ENCODE measurements at regions not wholly inside any gene's neighbourhood (a gene's known extent, or its start where the extent isn't known, plus 50 kb on each side); places are given as distances from the start of the nearest gene placed in this dataset.

DNA sequence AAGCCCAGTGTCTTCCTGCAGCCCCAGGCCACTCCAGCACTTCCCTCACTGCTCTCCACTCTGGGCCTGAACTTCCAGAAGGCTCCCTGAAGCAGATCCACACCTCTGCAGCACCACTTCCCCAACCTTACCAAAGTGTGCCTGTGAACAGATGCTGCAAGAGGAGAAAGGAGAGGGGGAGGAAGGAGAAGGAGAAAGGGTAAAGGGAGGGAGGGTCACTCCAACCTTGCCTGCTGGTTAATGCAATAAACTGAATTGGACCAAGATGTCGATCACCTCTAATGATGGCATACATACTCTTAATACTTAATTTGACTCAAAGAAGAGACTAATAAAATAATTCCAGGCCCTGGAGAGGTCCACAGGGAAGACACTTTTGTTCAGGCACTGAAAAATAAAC lies 77.2 kb upstream of the RAI14 start:
- intact Hi-C loops (cut with DNase I) = no loop called here
- Histone ChIP-seq H3K9me3 (no peaks in the 10 kb centered on the region), H3K36me3 (replicated peaks in 1 of 2; ENCODE audit: insufficient read depth in 1 of 2, low read depth in 2 of 2) (no peaks in the 10 kb centered on the region), H3K4me3 (no peak overlapping the region), H3K4me1 (no peaks in the 10 kb centered on the region), H3K27me3 (no peaks in the 10 kb centered on the region), H3K27ac (no peak overlapping the region)
- TF ChIP-seq, protein P1, sequence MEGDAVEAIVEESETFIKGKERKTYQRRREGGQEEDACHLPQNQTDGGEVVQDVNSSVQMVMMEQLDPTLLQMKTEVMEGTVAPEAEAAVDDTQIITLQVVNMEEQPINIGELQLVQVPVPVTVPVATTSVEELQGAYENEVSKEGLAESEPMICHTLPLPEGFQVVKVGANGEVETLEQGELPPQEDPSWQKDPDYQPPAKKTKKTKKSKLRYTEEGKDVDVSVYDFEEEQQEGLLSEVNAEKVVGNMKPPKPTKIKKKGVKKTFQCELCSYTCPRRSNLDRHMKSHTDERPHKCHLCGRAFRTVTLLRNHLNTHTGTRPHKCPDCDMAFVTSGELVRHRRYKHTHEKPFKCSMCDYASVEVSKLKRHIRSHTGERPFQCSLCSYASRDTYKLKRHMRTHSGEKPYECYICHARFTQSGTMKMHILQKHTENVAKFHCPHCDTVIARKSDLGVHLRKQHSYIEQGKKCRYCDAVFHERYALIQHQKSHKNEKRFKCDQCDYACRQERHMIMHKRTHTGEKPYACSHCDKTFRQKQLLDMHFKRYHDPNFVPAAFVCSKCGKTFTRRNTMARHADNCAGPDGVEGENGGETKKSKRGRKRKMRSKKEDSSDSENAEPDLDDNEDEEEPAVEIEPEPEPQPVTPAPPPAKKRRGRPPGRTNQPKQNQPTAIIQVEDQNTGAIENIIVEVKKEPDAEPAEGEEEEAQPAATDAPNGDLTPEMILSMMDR (IDR thresholded peaks at IDR 0.05) = no peak
- TF ChIP-seq POLR2A (IDR thresholded peaks at IDR 0.05) = no peak
- ATAC-seq (no peak), DNase-seq (no peak)
- WGBS, 2 donors = 85 to 94% methylated on average over 1 of the region's 1 CpG

DNA sequence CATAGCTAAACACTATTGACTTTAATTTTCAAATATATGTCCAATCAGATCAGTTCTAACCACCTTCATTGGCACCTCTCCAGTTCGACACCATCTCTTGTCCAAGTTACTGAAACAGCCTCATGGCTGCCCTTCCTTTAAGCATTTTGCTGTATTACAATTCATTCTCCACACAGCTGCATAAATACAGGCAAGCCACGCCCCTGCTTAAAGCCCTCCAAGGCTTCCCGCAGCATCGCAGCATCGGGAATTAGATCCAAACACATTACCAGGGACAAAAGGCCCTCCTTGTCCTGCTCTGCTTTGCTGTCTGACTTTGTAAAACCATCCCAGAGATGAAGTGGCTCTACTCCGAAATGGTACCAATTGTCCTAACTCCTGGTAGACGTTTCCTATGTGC lies 75.1 kb upstream of the RAI14 start:
- Histone ChIP-seq H3K27ac (no peak overlapping the region), H3K36me3 (replicated peaks in 1 of 2; ENCODE audit: insufficient read depth in 1 of 2, low read depth in 2 of 2) (no peaks in the 10 kb centered on the region), H3K4me3 (no peak overlapping the region), H3K27me3 (no peaks in the 10 kb centered on the region), H3K9me3 (no peaks in the 10 kb centered on the region), H3K4me1 (peaks cover 14% of the 10 kb centered on the region)
- WGBS, 2 donors = 86 to 88% methylated on average over 7 of the region's 7 CpGs
- intact Hi-C loops (cut with DNase I) = no loop called here
- TF ChIP-seq, protein P1 (IDR thresholded peaks at IDR 0.05) = no peak
- TF ChIP-seq POLR2A (IDR thresholded peaks at IDR 0.05) = no peak
- DNase-seq (no peak), ATAC-seq (no peak)

DNA sequence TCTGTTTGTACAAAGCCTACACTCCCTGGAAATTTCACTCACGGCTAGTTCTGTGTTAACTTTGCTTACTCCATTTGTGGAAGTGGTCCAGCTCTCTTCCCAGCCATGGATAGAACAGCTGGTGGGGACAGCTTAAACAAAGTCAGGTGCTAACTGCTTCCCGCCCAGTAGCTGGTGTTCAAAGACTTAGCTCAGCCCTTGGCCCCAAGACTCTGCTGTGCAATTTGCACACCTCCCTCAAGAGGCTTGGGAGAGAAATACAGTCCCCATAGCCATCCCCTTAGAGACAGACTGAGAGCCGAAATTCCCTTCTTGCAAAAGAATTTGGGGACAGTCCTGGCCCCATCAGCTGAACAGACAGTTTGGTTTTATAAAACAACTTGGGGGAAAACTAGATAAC lies 73.8 kb upstream of the RAI14 start:
- peaks cover 21% of the 10 kb centered on the region for H3K4me1 ChIP-seq
- ATAC-seq (no peak), DNase-seq (peak in 3 of 4 donors; percentile 8 to 67 (median 9))
- H3K27ac ChIP-seq = no peak overlapping the region
- TF ChIP-seq, protein P1 (IDR thresholded peaks at IDR 0.05) = peak in 1 of 7 experiments; percentile 21
- no peak for TF ChIP-seq POLR2A (IDR thresholded peaks at IDR 0.05)
- intact Hi-C loops (cut with DNase I) = no loop called here
- H3K27me3 ChIP-seq = no peaks in the 10 kb centered on the region
- WGBS, 2 donors = 55 to 60% methylated on average over 3 of the region's 3 CpGs
- H3K9me3 ChIP-seq = no peaks in the 10 kb centered on the region
- H3K36me3 ChIP-seq (replicated peaks in 1 of 2; ENCODE audit: insufficient read depth in 1 of 2, low read depth in 2 of 2) = no peaks in the 10 kb centered on the region
- no peak overlapping the region for H3K4me3 ChIP-seq

DNA sequence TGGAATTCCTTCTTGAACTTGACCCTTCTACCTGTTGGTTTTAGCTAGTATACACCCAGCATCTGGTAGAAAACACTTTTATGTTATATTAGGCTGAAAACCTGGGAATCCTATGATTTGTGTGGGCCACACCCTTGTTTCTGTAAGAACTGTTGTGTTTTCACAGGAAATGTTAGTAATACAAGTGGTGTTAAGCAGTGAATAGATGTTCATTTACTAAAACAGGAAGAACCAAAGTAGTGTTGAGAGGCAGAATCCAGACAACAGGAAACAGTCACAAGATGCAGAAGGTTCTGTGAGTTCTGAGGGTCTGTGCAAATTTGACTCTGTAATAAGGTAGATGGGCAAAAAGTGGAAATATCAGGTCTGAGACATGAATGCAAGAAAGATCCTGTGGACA lies 73.0 kb upstream of the RAI14 start:
- H3K9me3 ChIP-seq = no peaks in the 10 kb centered on the region
- H3K4me1 ChIP-seq = peaks cover 21% of the 10 kb centered on the region
- intact Hi-C loops (cut with DNase I) = no loop called here
- no peak overlapping the region for H3K4me3 ChIP-seq
- H3K27me3 ChIP-seq = no peaks in the 10 kb centered on the region
- ATAC-seq (no peak), DNase-seq (no peak)
- peak overlapping the region in 2 of 4 donors; percentile 18 to 21 for H3K27ac ChIP-seq
- H3K36me3 ChIP-seq (replicated peaks in 1 of 2; ENCODE audit: insufficient read depth in 1 of 2, low read depth in 2 of 2) = no peaks in the 10 kb centered on the region
- TF ChIP-seq, protein P1 (IDR thresholded peaks at IDR 0.05) = no peak
- no peak for TF ChIP-seq POLR2A (IDR thresholded peaks at IDR 0.05)

DNA sequence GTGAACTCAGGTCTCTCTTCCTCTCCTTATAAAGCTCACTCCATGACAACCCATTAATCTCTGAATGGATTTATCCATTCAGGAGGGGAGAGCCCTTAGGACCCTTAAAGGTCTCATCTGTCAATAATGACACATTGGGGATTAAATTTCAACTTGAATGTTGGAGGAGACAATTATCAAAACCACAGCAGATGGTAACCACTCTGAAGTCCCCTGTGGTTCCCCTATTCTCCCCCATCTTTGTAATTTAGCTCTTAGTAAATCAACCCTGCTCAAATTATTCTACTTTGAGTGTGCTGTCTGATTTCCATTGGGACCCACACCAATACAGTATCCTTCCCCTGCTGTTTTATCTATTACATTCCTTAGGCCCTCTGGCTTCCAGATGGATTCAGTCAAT lies 72.0 kb upstream of the RAI14 start:
- H3K27me3 ChIP-seq = no peaks in the 10 kb centered on the region
- H3K36me3 ChIP-seq (replicated peaks in 1 of 2; ENCODE audit: insufficient read depth in 1 of 2, low read depth in 2 of 2) = no peaks in the 10 kb centered on the region
- DNase-seq (no peak), ATAC-seq (no peak)
- intact Hi-C loops (cut with DNase I) = no loop called here
- no peak overlapping the region for H3K4me3 ChIP-seq
- no peak overlapping the region for H3K27ac ChIP-seq
- H3K4me1 ChIP-seq = peaks cover 21% of the 10 kb centered on the region
- H3K9me3 ChIP-seq = no peaks in the 10 kb centered on the region
- TF ChIP-seq POLR2A (IDR thresholded peaks at IDR 0.05) = no peak
- TF ChIP-seq, protein P1 (IDR thresholded peaks at IDR 0.05) = no peak
